SIG-M5 treated with dmso at 0.1 percent for 504 hours (cell line): ENCODE measurements at regions not wholly inside any gene's neighbourhood (a gene's known extent, or its start where the extent isn't known, plus 50 kb on each side); places are given as distances from the start of the nearest gene placed in this dataset.

Experiments used
- DNase-seq: peaks from one replicate; lab custom pipeline; 2025; ENCODE audit not compliant: unreplicated experiment; lab: John Stamatoyannopoulos, UW

DNA sequence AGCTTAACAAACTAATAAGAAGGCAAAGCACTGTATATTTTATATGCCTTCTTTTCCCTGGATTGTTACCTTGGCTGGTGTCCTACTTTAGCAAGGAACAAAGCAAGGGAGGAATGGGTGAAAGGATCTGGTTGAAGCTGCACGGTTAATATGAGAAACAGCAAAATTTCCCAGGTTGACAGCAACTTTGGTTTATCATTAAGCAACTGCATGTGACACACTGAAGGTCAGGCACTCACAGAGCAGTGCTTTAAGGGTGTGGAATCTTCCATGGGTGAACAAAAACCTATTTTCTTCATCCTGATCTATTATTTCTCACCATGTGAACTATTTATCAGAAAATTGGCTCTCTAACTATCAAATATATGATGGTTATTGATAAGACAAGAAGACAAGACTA lies 109.0 kb upstream of the ATP10B start:
- no peak for DNase-seq

DNA sequence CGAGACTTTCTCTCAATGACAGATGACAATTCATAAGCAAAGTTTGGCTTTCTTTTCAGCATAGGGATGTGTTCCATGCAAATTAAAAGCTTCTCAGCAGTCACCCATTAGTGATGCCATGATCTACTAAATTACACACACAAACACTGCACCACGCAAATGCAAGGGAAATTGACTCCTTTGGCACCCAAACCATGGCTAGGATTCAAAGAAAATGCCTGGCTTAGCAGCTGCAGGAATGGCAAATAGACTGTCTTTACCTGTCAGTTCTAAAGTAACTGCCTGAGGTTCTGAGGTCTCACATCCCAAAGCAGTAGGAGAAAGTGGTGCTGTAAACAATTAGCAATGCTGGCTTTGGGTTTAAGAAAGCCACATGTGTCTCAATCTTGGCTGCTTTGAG lies 108.6 kb upstream of the ATP10B start:
- no peak for DNase-seq

DNA sequence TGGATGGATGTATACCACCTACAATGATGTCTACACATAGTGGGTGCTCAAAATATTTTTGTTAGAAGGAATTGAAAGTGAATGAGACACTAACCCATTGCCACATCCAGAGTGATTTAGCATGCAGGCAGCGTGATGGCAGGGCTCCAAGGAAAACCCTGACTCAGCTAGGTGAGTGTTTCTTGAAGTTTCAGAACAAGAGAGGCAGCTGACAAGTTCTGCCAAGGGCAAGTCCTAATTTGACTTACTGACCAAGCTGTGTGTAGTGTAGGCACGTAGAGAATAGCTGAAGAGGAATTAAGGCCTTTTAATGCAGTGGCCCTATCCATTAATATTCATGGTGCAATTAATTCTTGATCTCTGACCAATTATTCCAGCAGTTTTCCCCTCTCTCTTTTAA lies 107.8 kb upstream of the ATP10B start:
- no peak for DNase-seq

DNA sequence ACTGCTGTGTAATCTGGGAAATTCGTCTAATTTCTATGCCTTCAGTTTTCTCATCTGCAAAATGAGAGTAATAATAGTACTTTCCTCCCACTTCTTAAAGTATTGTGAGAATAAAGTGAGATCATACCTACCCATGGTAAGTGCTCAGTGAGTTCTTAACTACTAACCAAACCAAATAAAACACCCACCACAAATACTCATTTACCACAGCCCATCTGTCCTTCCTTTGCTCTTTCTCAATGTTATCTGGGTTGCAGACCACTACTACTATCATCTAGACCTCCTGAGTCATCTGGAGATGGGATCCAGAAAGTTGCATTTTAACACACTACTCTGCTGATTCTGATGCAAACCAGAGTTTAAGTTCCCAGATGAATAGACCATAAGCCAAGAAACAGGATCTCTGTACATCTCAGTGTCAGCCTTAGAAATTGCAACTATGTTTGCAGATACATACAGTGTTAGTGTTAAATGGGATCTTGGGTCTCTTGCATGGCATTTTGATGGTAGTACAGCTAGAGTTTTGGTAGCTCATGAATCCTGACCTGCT lies 105.4 kb upstream of the ATP10B start:
- no peak for DNase-seq

DNA sequence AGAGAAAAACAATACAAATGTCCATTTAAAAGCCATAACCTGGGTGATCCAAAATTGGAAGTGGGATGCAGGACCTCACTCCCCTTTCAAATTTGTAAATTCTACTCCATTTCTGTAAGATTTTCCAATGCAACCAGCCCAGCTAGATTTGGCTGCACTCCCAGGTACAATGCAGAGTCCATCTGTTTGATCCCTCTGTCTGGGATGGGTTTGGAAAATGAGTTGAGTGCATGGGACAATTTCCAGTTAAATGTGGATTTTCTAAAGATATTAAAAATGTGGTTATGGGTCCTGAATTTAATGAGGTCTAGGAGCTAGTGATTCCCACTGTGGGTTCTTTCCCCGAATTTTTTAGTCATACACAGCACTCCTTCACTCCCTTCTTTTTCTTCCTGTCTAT lies 104.0 kb upstream of the ATP10B start:
- no peak for DNase-seq

DNA sequence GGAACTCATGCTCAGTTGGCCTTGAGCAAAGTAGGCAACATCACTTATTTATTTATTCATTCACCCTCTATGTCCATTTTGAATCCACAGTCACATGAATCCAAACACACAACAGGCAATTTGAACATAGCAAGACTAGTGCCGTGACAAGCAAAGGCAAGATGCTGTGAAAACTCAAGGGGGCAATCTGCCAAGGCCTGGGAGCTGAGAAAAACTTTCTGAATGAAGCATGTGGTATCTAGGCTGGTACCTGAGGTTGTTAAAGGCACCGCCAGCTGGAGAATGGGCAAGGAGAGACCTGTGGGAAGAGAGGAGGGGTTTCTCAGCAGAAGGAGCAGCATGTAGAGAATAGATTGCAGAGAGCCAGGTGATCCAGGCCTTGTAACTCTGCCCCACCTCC lies 98.3 kb upstream of the ATP10B start:
- no peak for DNase-seq

DNA sequence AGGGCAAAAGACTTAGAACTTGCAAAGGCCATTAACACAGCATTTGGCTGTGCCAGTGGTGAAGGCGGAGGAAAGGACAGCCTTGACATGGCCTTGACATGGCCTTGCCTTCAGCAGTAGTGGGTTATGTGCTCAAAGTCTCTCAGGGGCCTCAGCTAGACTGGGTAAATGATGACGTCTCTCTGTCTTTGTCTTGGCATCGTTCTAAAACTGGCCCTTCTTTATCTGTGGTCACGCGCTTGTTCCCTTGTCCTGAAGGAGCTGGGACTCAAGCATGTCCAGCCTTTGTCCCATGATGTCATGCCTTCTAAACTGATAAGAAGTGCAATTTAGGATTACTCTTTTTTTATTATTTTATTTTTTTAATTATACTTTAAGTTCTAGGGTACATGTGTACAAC lies 88.7 kb upstream of the ATP10B start:
- no peak for DNase-seq

DNA sequence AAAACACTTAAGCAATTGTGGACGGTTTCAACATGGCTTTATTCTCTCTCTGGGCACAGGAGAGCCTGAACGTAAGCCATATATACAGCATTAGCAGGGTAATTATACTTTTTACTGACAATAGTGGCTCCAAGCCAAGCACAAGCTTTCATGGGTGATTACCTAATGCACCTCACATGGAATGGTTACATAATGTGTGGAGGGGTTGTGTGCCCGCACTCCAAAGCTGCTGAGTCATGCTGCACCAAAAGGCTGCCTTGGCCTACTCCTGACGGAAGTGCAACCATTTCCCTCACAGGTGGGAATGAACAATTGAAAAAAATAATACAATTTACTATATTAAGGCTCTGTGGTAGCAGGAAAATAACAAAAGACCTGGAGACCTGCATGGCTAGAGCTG lies 86.5 kb upstream of the ATP10B start:
- DNase-seq: peak; percentile 17

DNA sequence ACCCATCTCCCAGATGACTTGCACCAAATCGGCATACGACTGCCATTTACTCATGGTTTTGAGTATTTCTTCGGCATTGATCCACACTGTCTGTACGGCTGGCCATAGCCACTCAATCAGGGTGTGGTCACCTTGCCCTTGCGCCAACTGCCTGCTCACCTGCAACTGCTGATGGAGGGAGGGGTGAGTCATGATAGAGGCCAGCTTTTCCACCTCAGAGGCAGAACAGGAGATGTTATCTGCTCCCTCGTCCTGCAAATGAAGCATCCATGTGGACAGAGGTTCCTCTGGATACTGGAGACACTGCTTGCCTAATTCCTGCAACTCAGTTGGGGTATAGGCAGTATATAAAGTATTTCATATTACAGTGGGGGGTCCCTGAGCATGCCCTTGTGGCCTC lies 85.6 kb upstream of the ATP10B start:
- DNase-seq: no peak

DNA sequence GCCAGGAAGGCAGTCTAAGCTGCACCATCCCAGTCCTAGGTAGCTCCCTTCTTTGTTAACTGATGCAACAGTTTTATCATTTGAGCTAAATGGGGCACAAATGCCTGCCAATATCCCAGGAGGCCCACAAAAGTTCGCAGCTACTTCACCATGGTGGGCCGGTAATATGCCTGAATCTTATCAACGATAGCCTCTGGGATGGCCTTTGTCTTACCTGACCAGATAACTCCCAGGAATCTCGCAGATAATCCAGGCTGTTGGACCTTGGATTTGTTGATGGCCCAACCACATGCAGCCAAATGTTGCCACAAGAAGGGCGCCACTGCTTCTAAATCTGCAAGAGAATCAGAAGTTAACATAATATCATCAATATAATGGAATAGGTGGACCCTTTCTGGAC lies 83.8 kb upstream of the ATP10B start:
- DNase-seq: no peak

DNA sequence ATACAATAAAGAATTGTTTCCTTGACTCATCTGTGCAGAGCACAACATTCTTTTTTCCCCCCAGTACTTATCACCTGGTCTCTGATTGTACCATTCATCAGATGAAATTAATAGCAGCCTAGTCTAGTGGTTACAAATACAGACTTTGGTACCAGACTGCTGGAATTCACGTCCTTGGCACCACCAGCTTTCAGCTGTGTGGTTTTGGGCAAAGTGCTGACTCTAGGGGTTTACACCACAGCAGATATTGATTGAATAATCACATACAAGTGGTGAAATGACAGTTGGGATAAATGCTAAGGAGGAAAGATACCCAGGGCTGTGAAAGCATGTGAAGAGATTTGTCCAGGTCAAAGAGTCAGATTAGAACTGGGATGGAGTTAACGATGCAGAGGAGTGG lies 79.3 kb upstream of the ATP10B start:
- DNase-seq: no peak

DNA sequence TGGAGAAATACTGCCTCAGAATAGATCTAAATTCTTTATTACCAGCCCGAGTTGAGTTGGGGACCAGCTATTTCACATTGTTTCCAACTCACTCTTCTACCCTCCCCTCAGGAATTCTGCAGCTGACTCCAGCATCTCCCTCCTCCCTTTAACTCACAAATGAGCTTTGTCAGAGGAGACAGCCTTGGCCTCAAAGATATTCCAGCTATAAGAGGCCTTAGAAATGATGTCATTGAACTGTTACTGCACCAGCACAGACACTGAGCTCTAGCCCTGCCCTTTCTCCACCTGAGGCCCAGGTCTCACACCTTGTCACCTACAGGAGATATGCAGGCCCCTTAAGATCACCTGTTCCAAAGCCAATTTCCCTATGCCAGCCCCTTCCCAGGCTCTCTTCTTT lies 78.4 kb upstream of the ATP10B start:
- DNase-seq: no peak

DNA sequence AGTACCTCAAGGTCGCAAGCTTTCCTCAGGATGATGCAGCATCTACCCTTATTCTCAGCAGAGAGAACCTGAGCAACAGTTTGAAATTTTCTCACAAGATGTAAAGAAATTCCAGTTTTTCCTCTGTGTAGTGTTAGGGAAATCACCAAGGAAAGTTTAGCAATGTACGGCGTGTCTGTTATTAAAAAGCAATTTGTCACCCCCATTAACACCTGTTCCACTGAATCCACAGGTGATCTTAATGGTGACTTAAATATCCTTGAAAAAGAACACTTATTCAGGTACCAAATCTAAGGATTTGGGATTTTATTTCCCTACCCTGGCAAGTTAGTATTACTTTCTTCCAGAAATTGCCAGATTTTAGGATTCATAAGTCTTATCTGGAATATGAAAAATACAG lies 77.9 kb upstream of the ATP10B start:
- DNase-seq: no peak

DNA sequence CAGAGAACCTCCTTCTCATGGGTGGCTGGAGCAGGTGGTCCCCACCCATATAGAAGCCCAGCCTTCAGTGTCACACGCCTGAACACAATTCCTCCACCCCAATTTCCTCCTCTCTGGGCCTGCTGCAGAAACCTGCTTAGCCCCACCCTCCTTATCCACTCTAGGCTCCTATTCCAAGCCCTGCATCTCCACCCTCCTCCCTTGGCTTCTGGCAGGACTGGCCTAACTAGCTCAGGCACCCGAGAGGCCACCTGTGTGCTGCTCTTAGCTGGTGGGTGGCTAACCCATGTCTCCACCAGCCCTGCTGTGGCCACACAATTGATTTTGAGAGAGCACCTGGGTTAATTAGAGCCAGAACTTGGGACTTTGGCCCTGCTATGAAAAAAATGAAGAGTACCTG lies 77.3 kb upstream of the ATP10B start:
- no peak for DNase-seq

DNA sequence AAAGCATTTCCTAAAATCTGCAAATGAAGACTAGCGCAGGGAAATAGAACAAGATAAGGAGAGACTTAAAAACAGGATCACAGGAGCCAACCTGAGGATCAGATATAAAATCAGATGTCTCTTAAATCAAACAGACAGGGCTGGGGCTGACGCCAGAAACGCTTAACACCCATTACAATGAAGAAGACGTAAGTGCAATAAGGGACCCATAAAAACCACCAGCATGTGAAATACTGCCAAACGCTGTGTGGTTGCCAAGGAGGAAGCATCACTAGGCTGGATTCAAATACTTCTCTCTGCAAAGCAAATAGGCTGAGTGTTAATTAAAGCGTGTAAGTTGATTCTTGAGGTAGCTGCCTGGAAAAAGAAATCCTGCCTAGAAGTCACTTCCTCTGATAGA lies 74.4 kb upstream of the ATP10B start:
- DNase-seq: peak; percentile 22

DNA sequence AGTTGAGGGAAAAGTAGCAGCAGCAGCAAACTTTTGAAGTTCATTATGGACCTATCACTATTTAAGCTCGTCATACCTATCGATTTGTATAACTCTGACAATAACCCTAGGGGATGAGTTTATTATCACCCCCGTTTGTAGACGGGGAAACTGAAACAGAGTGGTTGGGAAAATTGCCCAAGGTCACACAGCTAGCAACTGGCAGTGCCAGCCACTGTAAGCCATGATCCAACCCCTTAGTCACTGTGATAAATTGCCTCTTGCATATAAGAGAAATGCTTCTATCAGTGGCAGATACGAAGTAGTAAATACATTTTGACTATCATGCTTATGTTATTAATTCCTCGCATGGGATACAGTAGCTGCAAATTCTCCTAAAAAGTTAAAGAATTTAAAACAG lies 73.3 kb upstream of the ATP10B start:
- no peak for DNase-seq

DNA sequence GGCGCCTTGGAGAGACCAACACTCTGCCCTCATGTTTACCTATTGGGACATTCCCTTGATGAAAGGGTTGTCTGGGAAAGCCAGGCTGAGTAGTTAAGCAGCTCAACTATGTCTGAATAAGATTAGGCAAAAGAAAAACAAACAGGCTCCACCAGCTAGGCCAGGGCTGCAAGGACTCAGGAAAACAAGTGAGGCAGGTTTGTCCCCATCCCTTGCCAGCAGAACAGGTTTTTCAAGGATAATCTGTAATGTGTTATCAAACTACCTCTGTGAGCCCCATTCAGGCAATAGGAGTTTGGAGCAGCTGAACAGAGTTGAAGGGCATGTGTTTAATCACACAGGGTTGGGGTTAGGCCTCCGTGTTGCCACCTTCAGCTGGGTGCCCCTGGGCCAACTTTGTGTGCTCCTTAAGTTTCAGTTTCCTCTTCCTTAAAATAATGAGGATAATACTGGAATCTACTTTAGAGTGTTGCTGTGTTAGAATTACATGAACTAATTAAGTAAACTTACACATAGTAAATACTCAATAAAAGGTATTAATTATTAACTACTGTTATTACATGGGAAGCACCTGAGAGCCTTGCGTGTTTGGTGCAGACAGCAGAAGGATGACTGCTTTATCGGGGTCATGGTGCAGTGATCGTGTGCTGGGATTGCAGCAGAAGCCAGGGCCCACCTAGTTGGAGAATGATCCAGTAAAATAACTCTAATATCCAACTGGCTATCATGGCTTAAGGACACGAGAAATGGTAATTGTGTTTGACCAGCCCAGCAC lies 72.1 kb upstream of the ATP10B start:
- DNase-seq: peak; percentile 59

DNA sequence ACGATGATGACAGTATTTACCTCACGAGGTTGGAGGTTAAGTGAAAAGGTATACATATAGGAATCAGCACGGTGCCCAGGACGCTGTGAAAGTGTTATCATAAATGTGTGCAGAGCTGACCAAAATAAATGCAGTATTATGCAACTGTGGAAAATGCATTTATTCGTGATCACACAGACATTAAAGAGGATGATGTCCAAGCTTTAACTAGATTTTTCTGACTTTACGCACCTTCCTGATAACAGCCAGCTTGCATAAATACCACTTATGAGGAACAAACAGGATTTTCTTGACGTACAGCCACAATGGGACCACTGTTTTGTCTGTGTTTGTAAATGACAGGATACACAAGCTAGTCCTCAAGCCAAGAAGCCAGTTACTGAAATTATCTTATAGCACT lies 71.4 kb upstream of the ATP10B start:
- no peak for DNase-seq

DNA sequence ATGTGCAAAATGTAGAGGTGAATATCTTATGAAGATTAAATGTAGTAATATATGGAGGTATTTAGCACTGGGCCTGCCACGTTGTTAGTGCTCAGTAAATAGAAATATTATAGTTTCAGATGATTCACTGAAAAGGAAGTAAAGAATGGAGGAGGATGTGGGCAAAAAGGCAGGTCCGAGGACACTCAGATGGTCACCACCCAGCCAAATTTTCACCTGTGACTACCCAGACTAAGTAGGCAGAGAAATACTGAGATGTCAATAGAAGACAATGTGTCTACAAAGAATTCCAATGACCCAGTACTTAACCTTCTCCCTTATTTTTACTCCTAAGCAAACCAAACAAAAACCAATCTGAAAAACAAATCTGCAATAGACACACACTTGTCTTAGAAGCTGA lies 70.3 kb upstream of the ATP10B start:
- DNase-seq: no peak

DNA sequence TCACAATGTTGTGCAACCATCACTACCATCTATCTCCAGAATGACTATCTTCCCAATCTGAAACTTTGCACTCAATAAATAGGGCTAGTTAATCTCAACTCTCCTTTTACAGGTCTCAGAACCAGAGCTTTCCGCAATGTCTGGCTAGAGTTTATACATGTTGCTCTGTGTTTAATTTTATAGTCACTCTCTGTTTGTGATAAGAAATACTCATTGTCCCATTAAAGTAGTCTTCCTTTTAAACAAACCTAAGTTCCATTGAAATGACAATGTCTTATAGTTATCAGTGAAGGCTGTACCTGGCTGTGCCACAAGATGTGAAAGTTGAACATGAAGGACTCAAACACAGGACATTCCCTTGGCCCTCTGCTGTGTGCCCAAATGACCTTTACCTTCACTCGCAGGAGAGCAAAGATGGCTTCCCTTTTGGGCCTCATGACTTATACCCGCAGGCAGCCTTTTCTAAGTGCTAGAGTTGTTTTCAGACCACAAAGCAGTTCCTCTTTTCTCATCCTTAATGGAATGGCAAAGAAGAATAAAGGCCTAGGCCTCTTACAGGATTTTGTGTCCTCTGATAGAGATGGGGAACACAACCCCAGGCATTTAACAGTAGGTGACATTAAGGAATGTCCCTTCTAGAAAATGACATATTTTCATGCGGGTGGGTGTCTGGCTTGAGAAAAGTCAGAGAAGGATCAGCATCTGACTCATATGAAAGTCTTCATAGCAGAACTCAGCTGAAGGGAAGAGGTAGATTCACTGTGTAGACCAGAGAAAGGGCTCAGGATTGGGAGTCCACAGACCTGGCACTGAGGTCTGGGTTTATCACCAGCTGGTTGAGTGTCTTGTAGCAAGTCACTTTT lies 69.6 kb upstream of the ATP10B start:
- no peak for DNase-seq

DNA sequence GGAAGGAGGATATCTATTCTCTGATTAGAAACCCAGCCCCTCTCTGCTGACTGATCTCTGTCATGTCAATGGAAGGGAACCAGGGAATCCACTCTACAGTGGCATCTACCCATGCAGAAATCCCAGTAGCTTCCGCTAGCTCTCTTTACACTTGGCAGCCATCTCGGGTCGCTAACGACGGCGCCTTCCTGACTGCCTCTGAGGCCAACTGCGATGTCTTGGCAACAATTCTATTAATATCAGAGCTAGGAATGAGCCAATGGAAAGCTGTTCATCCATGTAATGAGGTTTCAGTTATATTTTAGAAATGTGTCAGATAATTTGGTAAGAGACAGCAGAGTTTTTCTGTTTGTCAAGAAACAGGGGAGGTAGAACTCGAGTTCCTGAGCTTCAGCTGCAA lies 67.6 kb upstream of the ATP10B start:
- DNase-seq: no peak

DNA sequence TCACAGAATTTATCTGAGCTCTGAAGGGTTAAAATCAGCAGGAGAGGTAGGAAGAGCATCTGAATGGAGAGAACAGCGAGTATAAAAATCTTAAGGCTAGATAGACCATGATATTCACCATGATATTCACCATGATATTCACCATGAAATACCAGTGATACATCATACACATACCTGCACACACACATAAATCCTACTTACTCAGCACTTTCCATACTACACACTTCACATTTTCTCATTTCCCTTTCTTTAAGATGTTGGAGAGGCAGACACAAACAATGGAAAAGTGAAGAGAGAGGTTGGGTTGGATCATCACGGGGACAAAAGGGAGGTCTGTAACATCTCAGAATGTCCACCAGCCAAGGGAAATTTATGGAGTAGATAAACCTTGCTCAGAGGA lies 66.4 kb upstream of the ATP10B start:
- no peak for DNase-seq
